Tibial nerve (tissue), 4 donors: ENCODE measurements at regions not wholly inside any gene's neighbourhood (a gene's known extent, or its start where the extent isn't known, plus 50 kb on each side); places are given as distances from the start of the nearest gene placed in this dataset.

Source experiments
- DNase-seq, 2 donors: peaks; one replicate each; pipeline ENCODE4 v3.0.0-alpha.2; 2019; ENCODE audit warnings: low spot score in 2 of 2
- H3K27ac ChIP-seq, 4 donors: fragments of 200-600 bp; sonication (generic) in 3 of 4; one replicate each; pipeline ENCODE4 v1.5.1; 2017 to 2019; ENCODE audit warnings: mild to moderate bottlenecking in 1 of 4
- H3K27me3 ChIP-seq, 2 donors: fragments of 200-600 bp; sonication (generic) in 1 of 2; one replicate each; pipeline versions ENCODE4 v1.5.1 to v1.6.0; 2017 to 2019
- H3K36me3 ChIP-seq, 3 donors: fragments of 200-600 bp; sonication (generic); one replicate each; pipeline ENCODE4 v1.5.1; 2018 to 2019
- H3K4me1 ChIP-seq, 4 donors: fragments of 200-600 bp; sonication (generic) in 3 of 4; one replicate each; pipeline ENCODE4 v1.5.1; 2017 to 2019
- H3K4me3 ChIP-seq, 4 donors: fragments of 200-600 bp; sonication (generic) in 3 of 4; one replicate each; pipeline ENCODE4 v1.5.1; 2017 to 2019; ENCODE audit warnings: mild to moderate bottlenecking in 1 of 4, moderate library complexity in 1 of 4
- H3K9me3 ChIP-seq, 4 donors: fragments of 200-600 bp; sonication (generic) in 3 of 4; one replicate each; pipeline ENCODE4 v1.5.1; 2017 to 2019
- CTCF ChIP-seq, 5 experiments: fragments of 200-600 bp in 3 of 5; fragments of 450-650 bp in 2 of 5; sonication (generic) in 3 of 5; IDR thresholded peaks; one replicate each; pipeline ENCODE4 v1.5.1; 2016 to 2019; ENCODE audit warnings: antibody characterized with exemption in 5 of 5, mild to moderate bottlenecking in 3 of 5, moderate library complexity in 2 of 5
- EP300 ChIP-seq, 2 donors: sonication (generic); formaldehyde crosslinking; IDR thresholded peaks; one replicate each; pipeline ENCODE4 v1.6.1; 2017; ENCODE audit warnings: antibody characterized with exemption in 2 of 2, mild to moderate bottlenecking in 1 of 2
- POLR2A ChIP-seq, 2 donors: fragments of 450-650 bp; IDR thresholded peaks; one replicate each; pipeline ENCODE4 v1.6.1; 2017; ENCODE audit warnings: antibody characterized with exemption in 2 of 2, mild to moderate bottlenecking in 2 of 2, moderate library complexity in 2 of 2
- WGBS, 2 donors: methylation state at CpG; one replicate each; pipeline ENCODE4 v1.1.5; 2018; 5-methylcytosine and 5-hydroxymethylcytosine counted together

- 89 to 93% methylated on average over 5 of the region's 5 CpGs for WGBS, 2 donors
- Histone ChIP-seq H3K9me3 (no peaks in the 10 kb centered on the region), H3K36me3 (no peaks in the 10 kb centered on the region), H3K4me3 (no peak overlapping the region), H3K4me1 (no peaks in the 10 kb centered on the region), H3K27ac (no peak overlapping the region), H3K27me3 (no peaks in the 10 kb centered on the region)
- DNase-seq: no peak
- TF ChIP-seq CTCF (IDR thresholded peaks at IDR 0.05) (no peak), POLR2A (IDR thresholded peaks at IDR 0.05) (no peak)
Measured at GRCh38 chr4:140316799-140317198, 56.6 kb upstream of the SCOC start.

GRCh38 chr4:140315970-140316369 lies 57.5 kb upstream of the SCOC start:
- H3K4me1 ChIP-seq: no peaks in the 10 kb centered on the region
- H3K4me3 ChIP-seq: no peak overlapping the region
- no peak for DNase-seq
- no peaks in the 10 kb centered on the region for H3K27me3 ChIP-seq
- WGBS, 2 donors: 47% methylated on average over 2 of the region's 2 CpGs
- no peaks in the 10 kb centered on the region for H3K36me3 ChIP-seq
- TF ChIP-seq CTCF (IDR thresholded peaks at IDR 0.05): no peak
- TF ChIP-seq POLR2A (IDR thresholded peaks at IDR 0.05): no peak
- TF ChIP-seq EP300 (IDR thresholded peaks at IDR 0.05): no peak
- no peak overlapping the region for H3K27ac ChIP-seq
- no peaks in the 10 kb centered on the region for H3K9me3 ChIP-seq

- TF ChIP-seq POLR2A (IDR thresholded peaks at IDR 0.05) (no peak), CTCF (IDR thresholded peaks at IDR 0.05) (no peak), EP300 (IDR thresholded peaks at IDR 0.05) (no peak)
- Histone ChIP-seq H3K9me3 (no peaks in the 10 kb centered on the region), H3K27ac (no peak overlapping the region), H3K27me3 (no peaks in the 10 kb centered on the region), H3K4me1 (no peaks in the 10 kb centered on the region), H3K4me3 (no peak overlapping the region), H3K36me3 (no peaks in the 10 kb centered on the region)
- WGBS, 2 donors: 88 to 93% methylated on average over 2 of the region's 2 CpGs
- no peak for DNase-seq
Measured at GRCh38 chr4:140315438-140315837, 58.0 kb upstream of the SCOC start.

GRCh38 chr4:140315019-140315418 lies 58.4 kb upstream of the SCOC start:
- H3K36me3 ChIP-seq: no peaks in the 10 kb centered on the region
- no peaks in the 10 kb centered on the region for H3K9me3 ChIP-seq
- DNase-seq: no peak
- H3K27me3 ChIP-seq: no peaks in the 10 kb centered on the region
- no peaks in the 10 kb centered on the region for H3K4me1 ChIP-seq
- H3K27ac ChIP-seq: no peak overlapping the region
- no peak for TF ChIP-seq CTCF (IDR thresholded peaks at IDR 0.05)
- no peak for TF ChIP-seq POLR2A (IDR thresholded peaks at IDR 0.05)
- TF ChIP-seq EP300 (IDR thresholded peaks at IDR 0.05): no peak
- H3K4me3 ChIP-seq: no peak overlapping the region
- 67 to 73% methylated on average over 1 of the region's 1 CpG for WGBS, 2 donors

DNA sequence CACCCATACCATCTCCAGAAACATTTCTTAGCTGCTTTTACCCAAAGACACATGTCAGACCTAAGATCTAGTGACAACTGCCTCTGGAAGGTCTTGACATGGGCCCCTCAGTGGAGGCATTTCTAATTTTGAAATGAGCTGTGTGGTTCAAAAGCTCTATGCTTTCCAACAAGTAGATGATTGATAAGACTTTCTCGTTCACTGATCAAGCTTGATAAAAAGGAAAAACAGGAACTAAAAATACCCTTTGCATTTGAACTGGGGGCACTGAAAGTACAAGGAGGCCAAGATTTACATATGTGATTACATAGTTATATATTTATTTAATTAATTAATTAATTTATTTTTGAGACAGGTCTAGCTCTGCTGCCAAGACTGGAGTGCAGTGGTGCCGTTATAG lies 61.3 kb upstream of the SCOC start:
- DNase-seq: no peak
- no peak for TF ChIP-seq EP300 (IDR thresholded peaks at IDR 0.05)
- TF ChIP-seq POLR2A (IDR thresholded peaks at IDR 0.05): no peak
- TF ChIP-seq CTCF (IDR thresholded peaks at IDR 0.05): no peak
- Histone ChIP-seq H3K27ac (no peak overlapping the region), H3K27me3 (no peaks in the 10 kb centered on the region), H3K4me1 (peaks cover 0 to 2% (median 0%) of the 10 kb centered on the region in 4 donors), H3K4me3 (no peak overlapping the region), H3K36me3 (no peaks in the 10 kb centered on the region), H3K9me3 (no peaks in the 10 kb centered on the region)
- 76 to 79% methylated on average over 2 of the region's 2 CpGs for WGBS, 2 donors
